GM21381 (cell line): ENCODE measurements at regions not wholly inside any gene's neighbourhood (a gene's known extent, or its start where the extent isn't known, plus 50 kb on each side); places are given as distances from the start of the nearest gene placed in this dataset.

ENCODE experiments used
- ATAC-seq: cut with Tn5 transposase; IDR thresholded peaks from one replicate; pipeline ENCODE4 v1.9.1; 2021; ENCODE audit warnings: mild to moderate bottlenecking, moderate library complexity; ENCODE audit not compliant: unreplicated experiment

GRCh38 chr5:2027790-2028189 is 145.1 kb upstream of the IRX4 start:
- no peak for ATAC-seq

- ATAC-seq = no peak
Measured at GRCh38 chr5:2024986-2025721, 142.4 kb upstream of the IRX4 start.

GRCh38 chr5:2023196-2023595 is 140.5 kb upstream of the IRX4 start:
- no peak for ATAC-seq

- ATAC-seq = no peak
Measured at GRCh38 chr5:2022436-2022835, 139.7 kb upstream of the IRX4 start.

- no peak for ATAC-seq
Measured at GRCh38 chr5:2021484-2022176, 138.9 kb upstream of the IRX4 start.

GRCh38 chr5:2020730-2021129 is 138.0 kb upstream of the IRX4 start:
- no peak for ATAC-seq

- ATAC-seq = no peak
Measured at GRCh38 chr5:2019716-2020115, 137.0 kb upstream of the IRX4 start.

- ATAC-seq = no peak
Measured at GRCh38 chr5:2018390-2018724, 135.6 kb upstream of the IRX4 start.

GRCh38 chr5:2017540-2018389 is 135.0 kb upstream of the IRX4 start:
- ATAC-seq = no peak

- ATAC-seq = no peak
Measured at GRCh38 chr5:2015961-2016360, 133.2 kb upstream of the IRX4 start.

- no peak for ATAC-seq
Measured at GRCh38 chr5:2015124-2015848, 132.6 kb upstream of the IRX4 start.

- ATAC-seq = no peak
Measured at GRCh38 chr5:2014058-2014610, 131.4 kb upstream of the IRX4 start.

GRCh38 chr5:2013301-2014057 is 130.8 kb upstream of the IRX4 start:
- no peak for ATAC-seq

- no peak for ATAC-seq
Measured at GRCh38 chr5:2012885-2013284, 130.2 kb upstream of the IRX4 start.

- no peak for ATAC-seq
Measured at GRCh38 chr5:2011481-2012411, 129.0 kb upstream of the IRX4 start.

GRCh38 chr5:2010940-2011339 is 128.2 kb upstream of the IRX4 start:
- ATAC-seq = no peak

GRCh38 chr5:2009986-2010914 is 127.5 kb upstream of the IRX4 start:
- ATAC-seq = no peak
